HG03457 (cell line): ENCODE measurements at regions not wholly inside any gene's neighbourhood (a gene's known extent, or its start where the extent isn't known, plus 50 kb on each side); places are given as distances from the start of the nearest gene placed in this dataset.

Source experiments
- ATAC-seq: cut with Tn5 transposase; IDR thresholded peaks from one replicate; pipeline ENCODE4 v1.9.1; 2021; ENCODE audit warnings: moderate number of reproducible peaks; ENCODE audit not compliant: unreplicated experiment

- ATAC-seq: no peak
These were observed 338.0 kb upstream of the C1orf87 start for GRCh38 chr1:60411591-60411990.

- ATAC-seq: no peak
These were observed 329.2 kb upstream of the C1orf87 start for GRCh38 chr1:60402816-60403215.

- ATAC-seq: no peak
These were observed 328.6 kb upstream of the C1orf87 start for GRCh38 chr1:60402216-60402615.

GRCh38 chr1:60394436-60394835, 320.9 kb upstream of the C1orf87 start:
- ATAC-seq: no peak

- ATAC-seq: no peak
These were observed 317.2 kb upstream of the C1orf87 start for GRCh38 chr1:60390593-60391282.

GRCh38 chr1:60388092-60388987, 314.8 kb upstream of the C1orf87 start:
- no peak for ATAC-seq

- no peak for ATAC-seq
These were observed 313.6 kb upstream of the C1orf87 start for GRCh38 chr1:60387175-60387574.

GRCh38 chr1:60386249-60386648, 312.7 kb upstream of the C1orf87 start:
- ATAC-seq: no peak

- no peak for ATAC-seq
These were observed 302.6 kb upstream of the C1orf87 start for GRCh38 chr1:60376196-60376595.

GRCh38 chr1:60374537-60374936, 301.0 kb upstream of the C1orf87 start:
- no peak for ATAC-seq

- ATAC-seq: no peak
These were observed 294.0 kb upstream of the C1orf87 start for GRCh38 chr1:60367532-60367931.

- ATAC-seq: no peak
These were observed 285.9 kb upstream of the C1orf87 start for GRCh38 chr1:60359431-60359830.

- no peak for ATAC-seq
These were observed 277.0 kb upstream of the C1orf87 start for GRCh38 chr1:60350531-60350930.

- no peak for ATAC-seq
These were observed 275.3 kb upstream of the C1orf87 start for GRCh38 chr1:60348884-60349283.

- ATAC-seq: no peak
These were observed 272.1 kb upstream of the C1orf87 start for GRCh38 chr1:60345621-60346020.

GRCh38 chr1:60345049-60345448, 271.5 kb upstream of the C1orf87 start:
- ATAC-seq: no peak

GRCh38 chr1:60343736-60344135, 270.2 kb upstream of the C1orf87 start:
- no peak for ATAC-seq

GRCh38 chr1:60342569-60342968, 269.0 kb upstream of the C1orf87 start:
- no peak for ATAC-seq

- no peak for ATAC-seq
These were observed 267.7 kb upstream of the C1orf87 start for GRCh38 chr1:60341274-60341673.

GRCh38 chr1:60331647-60332046, 258.1 kb upstream of the C1orf87 start:
- ATAC-seq: no peak

GRCh38 chr1:60329651-60330050, 256.1 kb upstream of the C1orf87 start:
- no peak for ATAC-seq

- ATAC-seq: no peak
These were observed 238.3 kb upstream of the C1orf87 start for GRCh38 chr1:60311838-60312237.
